Endothelial cell of umbilical vein (primary cell): ENCODE measurements at regions not wholly inside any gene's neighbourhood (a gene's known extent, or its start where the extent isn't known, plus 50 kb on each side); places are given as distances from the start of the nearest gene placed in this dataset.

Source experiments
- BruUV-seq: library from RNA; stranded (reverse); fragments of 400-500 nt; replicated peaks from 2 replicates; lab custom pipeline; 2021; lab: Mats Ljungman, UMichigan
- CTCF ChIA-PET: fragments of 300-600, 350-600 bp; sonication (Branson Sonifier 250); formaldehyde crosslinking; loops from one replicate; lab custom pipeline; 2021; ENCODE audit warnings: antibody characterized with exemption, inconsistent platforms; lab: Charles Lee
- POLR2A ChIA-PET: fragments of 300-600, 350-600 bp; sonication (Branson Sonifier 250); formaldehyde crosslinking; loops from one replicate; lab custom pipeline; 2021; ENCODE audit warnings: antibody characterized with exemption, inconsistent platforms; lab: Charles Lee
- DNase-seq: peaks from one replicate; pipeline ENCODE4 v3.0.0-alpha.2; 2011; ENCODE audit warnings: low read depth, low spot score
- FAIRE-seq: peaks from 2 replicates; lab custom pipeline; 2011; peaks lifted over from hg19 to GRCh38; lab: Jason Lieb, UNC
- H2AFZ ChIP-seq: 2 replicates; pipeline ENCODE4 v1.6.0; 2012; ENCODE audit warnings: low read depth, low read length, control low read depth, inconsistent platforms
- H3K27ac ChIP-seq: 2 replicates; pipeline ENCODE4 v1.5.1; 2011; ENCODE audit warnings: low read depth, mild to moderate bottlenecking, control low read depth, low read length, moderate library complexity; ENCODE audit not compliant: insufficient read depth
- H3K27me3 ChIP-seq, 2 experiments: 2 replicates each; pipeline versions ENCODE4 v1.6.0 to v1.6.1; 2011; ENCODE audit warnings: low read length in 2 of 2, mixed read lengths in 1 of 2; ENCODE audit not compliant: control insufficient read depth in 2 of 2, insufficient read depth in 2 of 2
- H3K36me3 ChIP-seq, 2 experiments: 2 replicates in 1 of 2; 3 replicates in 1 of 2; pipeline ENCODE4 v1.5.1; 2011; ENCODE audit warnings: low read length in 2 of 2, mild to moderate bottlenecking in 1 of 2, moderate library complexity in 1 of 2; ENCODE audit not compliant: control insufficient read depth in 2 of 2, insufficient read depth in 2 of 2; ENCODE audit errors: extremely low read depth in 1 of 2
- H3K4me1 ChIP-seq: 3 replicates; pipeline ENCODE4 v1.5.1; 2011; ENCODE audit warnings: mild to moderate bottlenecking, low read length; ENCODE audit not compliant: control insufficient read depth, insufficient read depth; ENCODE audit errors: extremely low read depth
- H3K4me2 ChIP-seq: 2 replicates; pipeline ENCODE4 v1.6.1; 2011; ENCODE audit warnings: low read length, control low read depth, mixed read lengths; ENCODE audit not compliant: insufficient read depth
- H3K4me3 ChIP-seq, 3 experiments: fragments of 200-600 bp in 1 of 3; sonication (generic), shearing (Covaris generic) in 1 of 3; replicated peaks in 1 of 3; 2 replicates each; pipeline ENCODE4 v1.5.1; 2011 to 2016; ENCODE audit warnings: control low read depth in 3 of 3, low read length in 3 of 3, mild to moderate bottlenecking in 2 of 3, inconsistent platforms in 1 of 3, low read depth in 1 of 3, moderate library complexity in 1 of 3; ENCODE audit not compliant: insufficient read depth in 1 of 3
- H3K79me2 ChIP-seq: 2 replicates; pipeline ENCODE4 v1.6.0; 2012; ENCODE audit warnings: low read length, inconsistent platforms; ENCODE audit not compliant: control insufficient read depth, insufficient read depth
- H3K9ac ChIP-seq: replicated peaks from 2 replicates; pipeline ENCODE3; 2011; ENCODE audit warnings: low read length, control low read depth; ENCODE audit not compliant: insufficient read depth; ENCODE audit errors: extremely low read depth
- H3K9me1 ChIP-seq: replicated peaks from 3 replicates; pipeline ENCODE4 v1.6.0; 2011; ENCODE audit warnings: mild to moderate bottlenecking, low read length; ENCODE audit not compliant: control insufficient read depth, insufficient read depth; ENCODE audit errors: extremely low read depth
- H3K9me3 ChIP-seq: replicated peaks from 2 replicates; pipeline ENCODE4 v1.5.1; 2012; ENCODE audit warnings: low read length, inconsistent platforms; ENCODE audit not compliant: control insufficient read depth, insufficient read depth
- H4K20me1 ChIP-seq: replicated peaks from 2 replicates; pipeline ENCODE3; 2011; ENCODE audit warnings: mild to moderate bottlenecking, low read length; ENCODE audit not compliant: control insufficient read depth, insufficient read depth; ENCODE audit errors: extremely low read depth
- EZH2 ChIP-seq: IDR thresholded peaks from 2 replicates; pipeline ENCODE4 v1.6.1; 2012; ENCODE audit warnings: borderline replicate concordance, low read depth, mild to moderate bottlenecking, moderate library complexity, low read length, inconsistent platforms; ENCODE audit not compliant: severe bottlenecking
- FOS ChIP-seq: IDR thresholded peaks from 2 replicates; pipeline ENCODE4 v1.6.1; 2011; ENCODE audit warnings: mild to moderate bottlenecking, low read length, moderate library complexity, borderline replicate concordance; ENCODE audit not compliant: insufficient read depth
- GATA2 ChIP-seq: IDR thresholded peaks from 2 replicates; pipeline ENCODE4 v1.7.0; 2011; ENCODE audit warnings: low read depth, mild to moderate bottlenecking, moderate library complexity, mixed read lengths, low read length; ENCODE audit not compliant: insufficient read length, insufficient read depth
- JUN ChIP-seq: IDR thresholded peaks from 2 replicates; pipeline ENCODE4 v1.6.1; 2011; ENCODE audit warnings: borderline replicate concordance, low read depth; ENCODE audit not compliant: insufficient read length, insufficient read depth
- MYC ChIP-seq: IDR thresholded peaks from one replicate; pipeline ENCODE4 v1.6.1; 2011; ENCODE audit warnings: mild to moderate bottlenecking, low read depth, low read length
- POLR2A ChIP-seq: IDR thresholded peaks from 2 replicates; pipeline ENCODE4 v1.6.1; 2012; ENCODE audit warnings: low read depth, mild to moderate bottlenecking, control low read depth, low read length
- POLR2AphosphoS5 ChIP-seq: IDR thresholded peaks from 2 replicates; pipeline ENCODE4 v1.6.1; 2012; ENCODE audit warnings: low read depth, mild to moderate bottlenecking, control low read depth, low read length, moderate library complexity; ENCODE audit not compliant: insufficient read depth
- dilution Hi-C: fragments of 300-500 bp; cut with MboI; formaldehyde crosslinking; loops from one replicate; pipeline ENCODE4 v1.15.0; 2019; ENCODE audit warnings: low sequenced_read_pairs; ENCODE audit not compliant: extremely low pct_ligation_motif_present
- intact Hi-C: fragments of 100-400 bp; cut with micrococcal nuclease; formaldehyde crosslinking; loops from one replicate; pipeline ENCODE4 v1.10.0; 2022
- TF ChIP-seq, protein P1 (sequence below): IDR thresholded peaks from 2 replicates; pipeline ENCODE4 v1.6.1; 2011; ENCODE audit not compliant: insufficient read depth, insufficient read length
- TF ChIP-seq, protein P2 (sequence below), 2 donors: IDR thresholded peaks; 1 replicate in 1 of 2; 2 replicates in 1 of 2; pipeline ENCODE4 v1.5.1; 2011; ENCODE audit warnings: low read length in 2 of 2, mild to moderate bottlenecking in 2 of 2, moderate library complexity in 2 of 2, control low read depth in 1 of 2, inconsistent platforms in 1 of 2, low read depth in 1 of 2; ENCODE audit not compliant: insufficient read depth in 1 of 2; ENCODE audit errors: extremely low read depth in 1 of 2

DNA sequence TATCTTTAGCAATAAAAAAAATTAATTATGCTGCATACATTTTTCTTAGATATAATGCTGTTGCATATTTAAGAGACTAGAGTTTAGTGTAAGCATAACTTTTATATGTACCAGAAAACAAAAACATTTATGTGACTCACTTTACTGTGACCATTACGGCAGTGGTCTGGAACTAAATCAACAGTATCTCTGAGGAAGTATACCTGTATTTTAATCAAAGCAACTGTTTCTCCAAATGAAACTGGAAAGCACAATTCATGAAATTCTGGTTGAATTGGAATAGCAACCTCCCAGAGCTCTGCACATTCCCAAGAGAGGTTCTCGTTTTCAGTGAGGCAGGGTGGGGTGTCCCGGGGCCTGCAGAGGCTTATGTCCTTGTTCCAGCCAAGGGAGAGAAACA, 112.2 kb upstream of the TACR1 start:
- CTCF ChIA-PET = no interaction called here
- Histone ChIP-seq H3K4me1 (no peaks in the 10 kb centered on the region), H3K9ac (no peak overlapping the region), H2AFZ (no peak overlapping the region), H3K79me2 (no peaks in the 10 kb centered on the region), H4K20me1 (no peaks in the 10 kb centered on the region), H3K4me3 (no peak overlapping the region), H3K9me3 (no peaks in the 10 kb centered on the region), H3K27ac (no peak overlapping the region), H3K9me1 (no peaks in the 10 kb centered on the region), H3K27me3 (no peaks in the 10 kb centered on the region), H3K4me2 (no peak overlapping the region), H3K36me3 (no peaks in the 10 kb centered on the region)
- dilution Hi-C loops = no loop called here
- TF ChIP-seq GATA2 = no peak
- TF ChIP-seq JUN = no peak
- TF ChIP-seq, protein P1, sequence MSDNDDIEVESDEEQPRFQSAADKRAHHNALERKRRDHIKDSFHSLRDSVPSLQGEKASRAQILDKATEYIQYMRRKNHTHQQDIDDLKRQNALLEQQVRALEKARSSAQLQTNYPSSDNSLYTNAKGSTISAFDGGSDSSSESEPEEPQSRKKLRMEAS = no peak
- TF ChIP-seq FOS = no peak
- TF ChIP-seq MYC = no peak
- TF ChIP-seq, protein P2, sequence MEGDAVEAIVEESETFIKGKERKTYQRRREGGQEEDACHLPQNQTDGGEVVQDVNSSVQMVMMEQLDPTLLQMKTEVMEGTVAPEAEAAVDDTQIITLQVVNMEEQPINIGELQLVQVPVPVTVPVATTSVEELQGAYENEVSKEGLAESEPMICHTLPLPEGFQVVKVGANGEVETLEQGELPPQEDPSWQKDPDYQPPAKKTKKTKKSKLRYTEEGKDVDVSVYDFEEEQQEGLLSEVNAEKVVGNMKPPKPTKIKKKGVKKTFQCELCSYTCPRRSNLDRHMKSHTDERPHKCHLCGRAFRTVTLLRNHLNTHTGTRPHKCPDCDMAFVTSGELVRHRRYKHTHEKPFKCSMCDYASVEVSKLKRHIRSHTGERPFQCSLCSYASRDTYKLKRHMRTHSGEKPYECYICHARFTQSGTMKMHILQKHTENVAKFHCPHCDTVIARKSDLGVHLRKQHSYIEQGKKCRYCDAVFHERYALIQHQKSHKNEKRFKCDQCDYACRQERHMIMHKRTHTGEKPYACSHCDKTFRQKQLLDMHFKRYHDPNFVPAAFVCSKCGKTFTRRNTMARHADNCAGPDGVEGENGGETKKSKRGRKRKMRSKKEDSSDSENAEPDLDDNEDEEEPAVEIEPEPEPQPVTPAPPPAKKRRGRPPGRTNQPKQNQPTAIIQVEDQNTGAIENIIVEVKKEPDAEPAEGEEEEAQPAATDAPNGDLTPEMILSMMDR (IDR thresholded peaks at IDR 0.05; ENCODE audit: extremely low read depth in 1 of 2, insufficient read depth in 1 of 2, low read depth in 1 of 2, low read length in 2 of 2) = no peak
- no peak for TF ChIP-seq EZH2
- no peak for TF ChIP-seq POLR2AphosphoS5
- TF ChIP-seq POLR2A = no peak
- POLR2A ChIA-PET = no interaction called here
- FAIRE-seq (no peak), DNase-seq (no peak)
- no TSS peak for BruUV-seq
- intact Hi-C loops = no loop called here
